ENCODE measurements at regions not wholly inside any gene's neighbourhood (a gene's known extent, or its start where the extent isn't known, plus 50 kb on each side); places are given as distances from the start of the nearest gene placed in this dataset.

GRCh38 chr2:144896341-144896740, 376.4 kb upstream of the ZEB2 start:
- no peak for TF ChIP-seq CTCF (conservative IDR thresholded peaks at IDR 0.05; ENCODE audit: low read length)
- no peak overlapping the region for H3K4me3 ChIP-seq (ENCODE audit: low read length)
- no peak for DNase-seq (ENCODE audit: low read depth)

- no peak overlapping the region for H3K4me3 ChIP-seq (ENCODE audit: low read length)
- DNase-seq (ENCODE audit: low read depth), result peak; percentile 32
- TF ChIP-seq CTCF (conservative IDR thresholded peaks at IDR 0.05; ENCODE audit: low read length), result no peak
These were observed 375.0 kb upstream of the ZEB2 start for GRCh38 chr2:144894612-144895599.

GRCh38 chr2:144893464-144893863, 373.5 kb upstream of the ZEB2 start:
- H3K4me3 ChIP-seq (ENCODE audit: low read length), result no peak overlapping the region
- TF ChIP-seq CTCF (conservative IDR thresholded peaks at IDR 0.05; ENCODE audit: low read length), result no peak
- DNase-seq (ENCODE audit: low read depth), result no peak

- H3K4me3 ChIP-seq (ENCODE audit: low read length), result no peak overlapping the region
- no peak; the same call in 1 of the 2 replicates for TF ChIP-seq CTCF (conservative IDR thresholded peaks at IDR 0.05; ENCODE audit: low read length)
- peak; percentile 17 for DNase-seq (ENCODE audit: low read depth)
These were observed 370.9 kb upstream of the ZEB2 start for GRCh38 chr2:144890828-144891227.

- TF ChIP-seq CTCF (conservative IDR thresholded peaks at IDR 0.05; ENCODE audit: low read length), result no peak
- H3K4me3 ChIP-seq (ENCODE audit: low read length), result no peak overlapping the region
- DNase-seq (ENCODE audit: low read depth), result no peak
These were observed 369.4 kb upstream of the ZEB2 start for GRCh38 chr2:144889348-144889747.

- H3K4me3 ChIP-seq (ENCODE audit: low read length), result no peak overlapping the region
- no peak for TF ChIP-seq CTCF (conservative IDR thresholded peaks at IDR 0.05; ENCODE audit: low read length)
- peak; percentile 58 for DNase-seq (ENCODE audit: low read depth)
These were observed 366.9 kb upstream of the ZEB2 start for GRCh38 chr2:144886862-144887261.

- DNase-seq (ENCODE audit: low read depth), result no peak
- H3K4me3 ChIP-seq (ENCODE audit: low read length), result no peak overlapping the region
- TF ChIP-seq CTCF (conservative IDR thresholded peaks at IDR 0.05; ENCODE audit: low read length), result no peak
These were observed 358.0 kb upstream of the ZEB2 start for GRCh38 chr2:144877893-144878292.
